Ammon's horn (tissue), 1 donor: ENCODE measurements at regions not wholly inside any gene's neighbourhood (a gene's known extent, or its start where the extent isn't known, plus 50 kb on each side); places are given as distances from the start of the nearest gene placed in this dataset.

Experiments
- DNase-seq: peaks from one replicate; pipeline ENCODE4 v3.0.0-alpha.2; 2016; ENCODE audit warnings: low spot score

GRCh38 chr7:124497176-124497575 lies 268.4 kb downstream of the GPR37 start:
- DNase-seq = no peak

GRCh38 chr7:124489925-124490324 lies 275.7 kb downstream of the GPR37 start:
- no peak for DNase-seq

GRCh38 chr7:124489082-124489819 lies 276.3 kb downstream of the GPR37 start:
- DNase-seq = no peak

- no peak for DNase-seq
These were observed 283.4 kb downstream of the GPR37 start for GRCh38 chr7:124482229-124482628.

GRCh38 chr7:124480821-124481290 lies 284.7 kb downstream of the GPR37 start:
- no peak for DNase-seq

GRCh38 chr7:124480036-124480820 lies 285.4 kb downstream of the GPR37 start:
- DNase-seq = no peak

GRCh38 chr7:124462249-124462648 lies 303.3 kb downstream of the GPR37 start:
- no peak for DNase-seq

- no peak for DNase-seq
These were observed 305.0 kb downstream of the GPR37 start for GRCh38 chr7:124460555-124460954.

- no peak for DNase-seq
These were observed 305.5 kb downstream of the GPR37 start for GRCh38 chr7:124460056-124460450.

GRCh38 chr7:124459101-124460055 lies 306.2 kb downstream of the GPR37 start:
- no peak for DNase-seq

- DNase-seq = no peak
These were observed 307.8 kb downstream of the GPR37 start for GRCh38 chr7:124457841-124458240.

GRCh38 chr7:124456286-124456685 lies 309.3 kb downstream of the GPR37 start:
- DNase-seq = no peak

- DNase-seq = peak; percentile 7
These were observed 313.4 kb downstream of the GPR37 start for GRCh38 chr7:124452186-124452585.

- DNase-seq = no peak
These were observed 315.7 kb downstream of the GPR37 start for GRCh38 chr7:124449896-124450295.

- no peak for DNase-seq
These were observed 320.7 kb downstream of the GPR37 start for GRCh38 chr7:124444696-124445480.

- no peak for DNase-seq
These were observed 321.8 kb downstream of the GPR37 start for GRCh38 chr7:124443762-124444161.

GRCh38 chr7:124440081-124440480 lies 325.5 kb downstream of the GPR37 start:
- DNase-seq = no peak

- DNase-seq = no peak
These were observed 333.5 kb downstream of the GPR37 start for GRCh38 chr7:124432009-124432578.

GRCh38 chr7:124429923-124430322 lies 335.7 kb downstream of the GPR37 start:
- no peak for DNase-seq

GRCh38 chr7:124428781-124429180 lies 336.8 kb downstream of the GPR37 start:
- DNase-seq = no peak

GRCh38 chr7:124426621-124427020 lies 339.0 kb downstream of the GPR37 start:
- DNase-seq = no peak
